ENCODE measurements at regions not wholly inside any gene's neighbourhood (a gene's known extent, or its start where the extent isn't known, plus 50 kb on each side); places are given as distances from the start of the nearest gene placed in this dataset.
A peak's percentile ranks its signal among the peaks of the same experiment; 100 is the strongest.

- ATAC-seq (peak; percentile 79 to 97 (median 88)), DNase-seq (peak; percentile 58 to 73)
- intact Hi-C loops (cut with DNase I): loop anchor here in 2 of 10 donors (5.0 to 10.0 kb wide), 2 partner anchors 72 to 404 kb away; no protein-coding TSS in a partner anchor
- Histone ChIP-seq H3K9me3 (no peaks in the 10 kb centered on the region), H3K36me3 (no peaks in the 10 kb centered on the region), H3K27ac (peak overlapping the region in 8 of 10 donors; percentile 13 to 61 (median 48)), H3K27me3 (no peaks in the 10 kb centered on the region), H3K4me3 (no peak overlapping the region), H3K4me1 (peaks cover 0 to 30% (median 4%) of the 10 kb centered on the region in 9 donors)
- 41 to 42% methylated on average over 15 of the region's 15 CpGs for WGBS, 2 donors
- no peak for TF ChIP-seq CTCF (IDR thresholded peaks at IDR 0.05)
These were observed 284.6 kb downstream of the KLF6 start for GRCh38 chr10:3500408-3500856.

GRCh38 chr10:3499120-3499519 is 285.9 kb downstream of the KLF6 start:
- DNase-seq: no peak
- no peak for TF ChIP-seq CTCF (IDR thresholded peaks at IDR 0.05)
- peak overlapping the region in 4 of 10 donors; percentile 32 to 50 (median 46) for H3K27ac ChIP-seq
- H3K36me3 ChIP-seq: no peaks in the 10 kb centered on the region
- intact Hi-C loops (cut with DNase I): loop anchor here in 1 of 10 donors (10.0 kb wide), 1 partner anchor 254 kb away; no protein-coding TSS in a partner anchor
- H3K4me3 ChIP-seq: no peak overlapping the region
- peaks cover 0 to 34% (median 4%) of the 10 kb centered on the region in 9 donors for H3K4me1 ChIP-seq
- peak in 1 of 8 donors; percentile 17 for ATAC-seq
- WGBS, 2 donors: 53 to 64% methylated on average over 4 of the region's 4 CpGs
- no peaks in the 10 kb centered on the region for H3K27me3 ChIP-seq
- no peaks in the 10 kb centered on the region for H3K9me3 ChIP-seq

GRCh38 chr10:3497581-3497980 is 287.4 kb downstream of the KLF6 start:
- Histone ChIP-seq H3K36me3 (no peaks in the 10 kb centered on the region), H3K4me3 (no peak overlapping the region), H3K27me3 (no peaks in the 10 kb centered on the region), H3K9me3 (no peaks in the 10 kb centered on the region), H3K4me1 (peaks cover 0 to 33% (median 6%) of the 10 kb centered on the region in 9 donors), H3K27ac (no peak overlapping the region)
- WGBS, 2 donors: 85 to 90% methylated on average over 7 of the region's 7 CpGs
- ATAC-seq (no peak), DNase-seq (no peak)
- TF ChIP-seq CTCF (IDR thresholded peaks at IDR 0.05): no peak
- intact Hi-C loops (cut with DNase I): loop anchor here in 1 of 10 donors (10.0 kb wide), 1 partner anchor 253 kb away; no protein-coding TSS in a partner anchor

GRCh38 chr10:3496138-3496537 is 288.9 kb downstream of the KLF6 start:
- no peak for TF ChIP-seq CTCF (IDR thresholded peaks at IDR 0.05)
- intact Hi-C loops (cut with DNase I): loop anchor here in 1 of 10 donors (10.0 kb wide), 1 partner anchor 251 kb away; no protein-coding TSS in a partner anchor
- H3K27me3 ChIP-seq: no peaks in the 10 kb centered on the region
- no peaks in the 10 kb centered on the region for H3K36me3 ChIP-seq
- H3K4me1 ChIP-seq: peaks cover 0 to 31% (median 6%) of the 10 kb centered on the region in 9 donors
- H3K27ac ChIP-seq: peak overlapping the region in 1 of 10 donors; percentile 72
- H3K4me3 ChIP-seq: no peak overlapping the region
- ATAC-seq (no peak), DNase-seq (no peak)
- no peaks in the 10 kb centered on the region for H3K9me3 ChIP-seq
- WGBS, 2 donors: 97% methylated on average over 7 of the region's 7 CpGs
